ENCODE measurements at regions not wholly inside any gene's neighbourhood (a gene's known extent, or its start where the extent isn't known, plus 50 kb on each side); places are given as distances from the start of the nearest gene placed in this dataset.

DNA sequence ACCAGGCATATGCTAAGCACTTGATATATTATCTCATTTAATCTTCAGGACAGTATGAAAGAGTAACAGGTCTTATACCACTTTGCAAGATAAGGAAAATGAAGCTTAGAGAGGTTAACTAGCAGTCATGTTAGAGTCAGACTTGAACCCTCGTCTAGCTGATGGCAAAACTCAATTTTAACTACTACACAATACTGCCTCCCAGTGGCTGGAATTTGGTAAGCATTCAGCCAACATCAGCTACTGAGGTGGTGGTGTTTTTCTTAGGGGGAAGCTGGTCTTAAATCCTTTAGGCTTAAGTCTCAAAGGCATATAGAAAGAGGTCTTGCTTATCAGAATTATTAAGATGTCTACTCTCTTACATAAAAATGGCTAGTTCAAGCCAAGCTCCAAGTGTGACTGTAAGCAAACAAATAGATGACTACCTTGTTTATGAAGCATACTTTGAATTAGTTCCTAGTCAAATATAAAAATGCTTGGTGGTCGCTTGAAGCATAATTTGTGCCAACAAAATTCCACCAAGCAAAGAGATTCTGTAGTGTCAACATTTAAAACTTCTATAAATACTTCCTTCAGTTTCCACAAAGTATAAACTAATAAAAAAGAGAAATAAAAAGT, 325.4 kb upstream of the FIGN start:
- H3K4me3 ChIP-seq (ENCODE audit: low read depth, low read length): no peak overlapping the region

DNA sequence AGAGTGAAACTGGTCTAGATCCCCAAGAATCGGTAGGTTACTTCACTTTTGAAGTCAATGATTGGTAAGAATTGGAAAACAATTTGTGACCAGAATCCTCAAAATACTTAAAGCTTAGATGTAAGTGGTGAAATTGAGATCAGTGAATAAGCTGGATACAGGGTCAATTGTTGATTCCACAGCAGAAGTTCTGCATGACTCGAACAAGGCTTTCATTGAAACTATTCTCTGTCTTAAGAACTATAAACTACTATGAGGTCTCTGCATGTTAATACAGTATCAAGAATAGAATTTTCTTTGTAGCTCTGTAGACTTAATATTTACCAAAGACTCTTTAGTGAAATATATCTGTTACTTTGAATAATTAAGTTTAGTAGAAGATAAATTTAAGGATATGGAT, 324.2 kb upstream of the FIGN start:
- Histone ChIP-seq H3K36me3 (ENCODE audit: control insufficient read depth, insufficient read depth, low read length) (no peaks in the 10 kb centered on the region), H3K4me3 (ENCODE audit: low read depth, low read length) (no peak overlapping the region), H3K27me3 (ENCODE audit: control insufficient read depth, insufficient read depth, low read length) (peaks cover 1% of the 10 kb centered on the region)
- FAIRE-seq (no peak), DNase-seq (ENCODE audit: low read depth) (no peak)
- no peak for TF ChIP-seq CTCF (IDR thresholded peaks at IDR 0.05; ENCODE audit: insufficient read depth, low read length, severe bottlenecking)

More for the DNA sequence above, 325.4 kb upstream of the FIGN start:
- peaks cover 1% of the 10 kb centered on the region for H3K27me3 ChIP-seq (ENCODE audit: control insufficient read depth, insufficient read depth, low read length)
- H3K36me3 ChIP-seq (ENCODE audit: control insufficient read depth, insufficient read depth, low read length): no peaks in the 10 kb centered on the region
- TF ChIP-seq CTCF (IDR thresholded peaks at IDR 0.05; ENCODE audit: insufficient read depth, low read length, severe bottlenecking): peak; percentile 71
- peak; percentile 35 for DNase-seq (ENCODE audit: low read depth)
- no peak for FAIRE-seq

GRCh38 chr2:164055623-164056022, 319.8 kb upstream of the FIGN start:
- Histone ChIP-seq H3K4me3 (ENCODE audit: low read depth, low read length) (no peak overlapping the region), H3K36me3 (ENCODE audit: control insufficient read depth, insufficient read depth, low read length) (no peaks in the 10 kb centered on the region), H3K27me3 (ENCODE audit: control insufficient read depth, insufficient read depth, low read length) (peaks cover 1% of the 10 kb centered on the region)
- DNase-seq (ENCODE audit: low read depth) (no peak), FAIRE-seq (no peak)
- no peak for TF ChIP-seq CTCF (IDR thresholded peaks at IDR 0.05; ENCODE audit: insufficient read depth, low read length, severe bottlenecking)

GRCh38 chr2:164054651-164055050, 318.8 kb upstream of the FIGN start:
- FAIRE-seq: no peak
- DNase-seq (ENCODE audit: low read depth): no peak
- peaks cover 1% of the 10 kb centered on the region for H3K27me3 ChIP-seq (ENCODE audit: control insufficient read depth, insufficient read depth, low read length)
- no peaks in the 10 kb centered on the region for H3K36me3 ChIP-seq (ENCODE audit: control insufficient read depth, insufficient read depth, low read length)
- TF ChIP-seq CTCF (IDR thresholded peaks at IDR 0.05; ENCODE audit: insufficient read depth, low read length, severe bottlenecking): no peak
- no peak overlapping the region for H3K4me3 ChIP-seq (ENCODE audit: low read depth, low read length)

GRCh38 chr2:164053021-164053420, 317.2 kb upstream of the FIGN start:
- Histone ChIP-seq H3K27me3 (ENCODE audit: control insufficient read depth, insufficient read depth, low read length) (no peaks in the 10 kb centered on the region), H3K36me3 (ENCODE audit: control insufficient read depth, insufficient read depth, low read length) (no peaks in the 10 kb centered on the region), H3K4me3 (ENCODE audit: low read depth, low read length) (no peak overlapping the region)
- TF ChIP-seq CTCF (IDR thresholded peaks at IDR 0.05; ENCODE audit: insufficient read depth, low read length, severe bottlenecking): no peak
- FAIRE-seq (no peak), DNase-seq (ENCODE audit: low read depth) (no peak)

DNA sequence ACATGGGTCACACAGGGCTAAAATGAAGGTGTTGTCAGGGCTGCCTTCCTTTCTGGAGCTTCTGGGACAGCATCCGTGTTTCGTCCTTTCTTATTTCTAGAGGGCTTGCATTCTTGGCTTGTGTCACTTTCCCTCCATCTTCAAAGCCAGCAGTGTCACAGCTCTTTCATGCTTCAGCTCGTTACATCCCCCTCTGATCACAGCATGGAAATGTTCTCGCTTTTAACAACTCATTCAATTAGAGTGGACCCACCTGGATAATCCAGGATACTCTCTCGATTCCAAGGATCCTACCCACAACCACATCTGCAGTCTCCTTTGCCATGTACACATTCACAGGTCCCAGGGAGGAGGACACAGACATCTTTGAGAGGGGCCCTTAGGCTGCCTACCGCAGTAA, 316.2 kb upstream of the FIGN start:
- no peak for TF ChIP-seq CTCF (IDR thresholded peaks at IDR 0.05; ENCODE audit: insufficient read depth, low read length, severe bottlenecking)
- Histone ChIP-seq H3K36me3 (ENCODE audit: control insufficient read depth, insufficient read depth, low read length) (no peaks in the 10 kb centered on the region), H3K4me3 (ENCODE audit: low read depth, low read length) (no peak overlapping the region), H3K27me3 (ENCODE audit: control insufficient read depth, insufficient read depth, low read length) (no peaks in the 10 kb centered on the region)
- FAIRE-seq: no peak
- DNase-seq (ENCODE audit: low read depth): no peak

Data from bronchial epithelial cell (primary cell).